Activated CD4-positive, alpha-beta memory T cell treated with anti-CD3 and anti-CD28 coated beads for 36 hours (primary cell): ENCODE measurements at regions not wholly inside any gene's neighbourhood (a gene's known extent, or its start where the extent isn't known, plus 50 kb on each side); places are given as distances from the start of the nearest gene placed in this dataset.

Experiments
- CTCF ChIA-PET: fragments of 350-600 bp; sonication (Branson Sonifier 250); formaldehyde crosslinking; loops from one replicate; lab custom pipeline; 2021; ENCODE audit warnings: antibody characterized with exemption, inconsistent platforms; lab: Charles Lee
- POLR2A ChIA-PET: fragments of 350-600 bp; sonication (Branson Sonifier 250); formaldehyde crosslinking; loops from one replicate; lab custom pipeline; 2021; ENCODE audit warnings: antibody characterized with exemption; lab: Charles Lee
- DNase-seq: peaks from one replicate; pipeline ENCODE4 v3.0.0-alpha.2; 2020
- H3K27ac Mint-ChIP-seq: one replicate; pipeline ENCODE4 v1.8.0; 2021; ENCODE audit warnings: mixed read lengths
- H3K27me3 Mint-ChIP-seq: one replicate; pipeline ENCODE4 v1.8.0; 2021; ENCODE audit warnings: mixed read lengths
- H3K36me3 Mint-ChIP-seq: one replicate; pipeline ENCODE4 v1.8.0; 2021; ENCODE audit warnings: mixed read lengths
- H3K4me1 Mint-ChIP-seq: one replicate; pipeline ENCODE4 v1.8.0; 2021; ENCODE audit warnings: low read depth, mixed read lengths
- H3K4me3 Mint-ChIP-seq: one replicate; pipeline ENCODE4 v1.8.0; 2021; ENCODE audit warnings: mild to moderate bottlenecking, mixed read lengths
- H3K9me3 Mint-ChIP-seq: one replicate; pipeline ENCODE4 v1.8.0; 2021; ENCODE audit warnings: mixed read lengths
- intact Hi-C: fragments of 100-400 bp; cut with micrococcal nuclease; formaldehyde crosslinking; loops from one replicate; pipeline ENCODE4 v1.15.1; 2023

GRCh38 chr15:47616876-47617275, 100.4 kb upstream of the SEMA6D start:
- intact Hi-C loops = no loop called here
- Mint-ChIP-seq H3K4me1 (no peaks in the 10 kb centered on the region), H3K36me3 (no peaks in the 10 kb centered on the region), H3K27me3 (no peaks in the 10 kb centered on the region), H3K9me3 (no peaks in the 10 kb centered on the region), H3K4me3 (no peak overlapping the region), H3K27ac (no peak overlapping the region)
- DNase-seq = no peak
- ChIA-PET POLR2A (no interaction called here), CTCF (interaction anchor here (1.1 kb wide), 1 partner anchor 24 kb away, joined by 3 read pairs; no protein-coding TSS in a partner anchor)

GRCh38 chr15:47618241-47618640, 99.1 kb upstream of the SEMA6D start:
- intact Hi-C loops = no loop called here
- no peak for DNase-seq
- H3K27me3 Mint-ChIP-seq = no peaks in the 10 kb centered on the region
- no peak overlapping the region for H3K27ac Mint-ChIP-seq
- ChIA-PET CTCF (no interaction called here), POLR2A (no interaction called here)
- H3K4me1 Mint-ChIP-seq = no peaks in the 10 kb centered on the region
- H3K9me3 Mint-ChIP-seq = no peaks in the 10 kb centered on the region
- no peaks in the 10 kb centered on the region for H3K36me3 Mint-ChIP-seq
- H3K4me3 Mint-ChIP-seq = no peak overlapping the region

GRCh38 chr15:47620960-47621681, 96.2 kb upstream of the SEMA6D start:
- Mint-ChIP-seq H3K27me3 (no peaks in the 10 kb centered on the region), H3K36me3 (no peaks in the 10 kb centered on the region), H3K4me1 (no peaks in the 10 kb centered on the region), H3K27ac (no peak overlapping the region), H3K4me3 (no peak overlapping the region), H3K9me3 (no peaks in the 10 kb centered on the region)
- ChIA-PET POLR2A (no interaction called here), CTCF (interaction anchor here (0.7 kb wide), 1 partner anchor 20 kb away, joined by 6 read pairs; no protein-coding TSS in a partner anchor)
- DNase-seq = no peak
- intact Hi-C loops = no loop called here

GRCh38 chr15:47622055-47622454, 95.2 kb upstream of the SEMA6D start:
- no peak for DNase-seq
- H3K4me1 Mint-ChIP-seq = no peaks in the 10 kb centered on the region
- H3K4me3 Mint-ChIP-seq = no peak overlapping the region
- H3K27me3 Mint-ChIP-seq = no peaks in the 10 kb centered on the region
- no peaks in the 10 kb centered on the region for H3K9me3 Mint-ChIP-seq
- ChIA-PET CTCF (interaction anchor here (0.7 kb wide), 1 partner anchor 19 kb away, joined by 6 read pairs; no protein-coding TSS in a partner anchor), POLR2A (no interaction called here)
- H3K27ac Mint-ChIP-seq = no peak overlapping the region
- intact Hi-C loops = no loop called here
- H3K36me3 Mint-ChIP-seq = no peaks in the 10 kb centered on the region

GRCh38 chr15:47624503-47624902, 92.8 kb upstream of the SEMA6D start:
- DNase-seq = no peak

GRCh38 chr15:47639042-47639441, 78.3 kb upstream of the SEMA6D start:
- H3K27me3 Mint-ChIP-seq = no peaks in the 10 kb centered on the region
- intact Hi-C loops = no loop called here
- H3K9me3 Mint-ChIP-seq = no peaks in the 10 kb centered on the region
- ChIA-PET POLR2A (no interaction called here), CTCF (no interaction called here)
- H3K4me3 Mint-ChIP-seq = no peak overlapping the region
- no peak overlapping the region for H3K27ac Mint-ChIP-seq
- no peak for DNase-seq
- no peaks in the 10 kb centered on the region for H3K36me3 Mint-ChIP-seq
- no peaks in the 10 kb centered on the region for H3K4me1 Mint-ChIP-seq

More at GRCh38 chr15:47624503-47624902, 92.8 kb upstream of the SEMA6D start:
- no peaks in the 10 kb centered on the region for H3K27me3 Mint-ChIP-seq
- ChIA-PET CTCF (no interaction called here), POLR2A (no interaction called here)
- H3K27ac Mint-ChIP-seq = no peak overlapping the region
- intact Hi-C loops = no loop called here
- H3K4me1 Mint-ChIP-seq = no peaks in the 10 kb centered on the region
- no peaks in the 10 kb centered on the region for H3K9me3 Mint-ChIP-seq
- no peak overlapping the region for H3K4me3 Mint-ChIP-seq
- H3K36me3 Mint-ChIP-seq = no peaks in the 10 kb centered on the region

- POLR2A ChIA-PET = no interaction called here
- intact Hi-C loops = no loop called here
- H3K36me3 Mint-ChIP-seq = no peaks in the 10 kb centered on the region
- H3K4me1 Mint-ChIP-seq = no peaks in the 10 kb centered on the region
- H3K27me3 Mint-ChIP-seq = no peaks in the 10 kb centered on the region
- H3K4me3 Mint-ChIP-seq = no peak overlapping the region
- no peak overlapping the region for H3K27ac Mint-ChIP-seq
- no peak for DNase-seq
- H3K9me3 Mint-ChIP-seq = no peaks in the 10 kb centered on the region
- CTCF ChIA-PET = no interaction called here
Observed at GRCh38 chr15:47640079-47640478, 77.2 kb upstream of the SEMA6D start.

- ChIA-PET POLR2A (no interaction called here), CTCF (interaction anchor here (0.6 kb wide), 1 partner anchor 19 kb away, joined by 6 read pairs; no protein-coding TSS in a partner anchor)
- Mint-ChIP-seq H3K4me1 (no peaks in the 10 kb centered on the region), H3K27me3 (no peaks in the 10 kb centered on the region), H3K9me3 (no peaks in the 10 kb centered on the region), H3K4me3 (no peak overlapping the region), H3K27ac (no peak overlapping the region), H3K36me3 (no peaks in the 10 kb centered on the region)
- DNase-seq = no peak
- intact Hi-C loops = no loop called here
Observed at GRCh38 chr15:47640901-47641300, 76.4 kb upstream of the SEMA6D start.

GRCh38 chr15:47644722-47645121, 72.6 kb upstream of the SEMA6D start:
- Mint-ChIP-seq H3K9me3 (no peaks in the 10 kb centered on the region), H3K27me3 (no peaks in the 10 kb centered on the region), H3K27ac (no peak overlapping the region), H3K4me1 (no peaks in the 10 kb centered on the region), H3K4me3 (no peak overlapping the region), H3K36me3 (no peaks in the 10 kb centered on the region)
- intact Hi-C loops = no loop called here
- ChIA-PET POLR2A (no interaction called here), CTCF (no interaction called here)
- no peak for DNase-seq

- Mint-ChIP-seq H3K4me3 (no peak overlapping the region), H3K27ac (no peak overlapping the region), H3K36me3 (no peaks in the 10 kb centered on the region), H3K9me3 (no peaks in the 10 kb centered on the region), H3K4me1 (no peaks in the 10 kb centered on the region), H3K27me3 (no peaks in the 10 kb centered on the region)
- POLR2A ChIA-PET = no interaction called here
- no peak for DNase-seq
- CTCF ChIA-PET = interaction anchor here (0.6 kb wide), 1 partner anchor 48 kb away, joined by 3 read pairs; no protein-coding TSS in a partner anchor
- intact Hi-C loops = no loop called here
Observed at GRCh38 chr15:47650564-47650963, 66.7 kb upstream of the SEMA6D start.

GRCh38 chr15:47652328-47652727, 65.0 kb upstream of the SEMA6D start:
- Mint-ChIP-seq H3K9me3 (no peaks in the 10 kb centered on the region), H3K27me3 (no peaks in the 10 kb centered on the region), H3K36me3 (no peaks in the 10 kb centered on the region), H3K4me3 (no peak overlapping the region), H3K4me1 (no peaks in the 10 kb centered on the region), H3K27ac (no peak overlapping the region)
- ChIA-PET POLR2A (no interaction called here), CTCF (no interaction called here)
- intact Hi-C loops = no loop called here
- DNase-seq = no peak

- CTCF ChIA-PET = no interaction called here
- Mint-ChIP-seq H3K4me3 (no peak overlapping the region), H3K27me3 (no peaks in the 10 kb centered on the region), H3K4me1 (no peaks in the 10 kb centered on the region), H3K27ac (no peak overlapping the region), H3K9me3 (no peaks in the 10 kb centered on the region), H3K36me3 (no peaks in the 10 kb centered on the region)
- intact Hi-C loops = no loop called here
- POLR2A ChIA-PET = no interaction called here
- no peak for DNase-seq
Observed at GRCh38 chr15:47652844-47653243, 64.5 kb upstream of the SEMA6D start.

GRCh38 chr15:47661661-47662180, 55.6 kb upstream of the SEMA6D start:
- H3K36me3 Mint-ChIP-seq = no peaks in the 10 kb centered on the region
- H3K4me3 Mint-ChIP-seq = no peak overlapping the region
- intact Hi-C loops = no loop called here
- H3K27me3 Mint-ChIP-seq = no peaks in the 10 kb centered on the region
- H3K9me3 Mint-ChIP-seq = no peaks in the 10 kb centered on the region
- no peaks in the 10 kb centered on the region for H3K4me1 Mint-ChIP-seq
- no peak for DNase-seq
- H3K27ac Mint-ChIP-seq = no peak overlapping the region
- ChIA-PET POLR2A (no interaction called here), CTCF (no interaction called here)
